ENCODE measurements at regions not wholly inside any gene's neighbourhood (a gene's known extent, or its start where the extent isn't known, plus 50 kb on each side); places are given as distances from the start of the nearest gene placed in this dataset.
A peak's percentile ranks its signal among the peaks of the same experiment; 100 is the strongest.

GRCh38 chr9:94166976-94167346, 82.7 kb downstream of the PTPDC1 start:
- H3K4me3 ChIP-seq (ENCODE audit: low read length), result peak overlapping the region; percentile 84
- DNase-seq (ENCODE audit: low read depth), result no peak
- peak; percentile 40; the same call in 1 of the 2 replicates for TF ChIP-seq CTCF (conservative IDR thresholded peaks at IDR 0.05; ENCODE audit: low read length)

- TF ChIP-seq CTCF (conservative IDR thresholded peaks at IDR 0.05; ENCODE audit: low read length), result no peak
- peak overlapping the region; percentile 84 for H3K4me3 ChIP-seq (ENCODE audit: low read length)
- DNase-seq (ENCODE audit: low read depth), result no peak
Observed at GRCh38 chr9:94167376-94167890, 83.2 kb downstream of the PTPDC1 start.

GRCh38 chr9:94168203-94169000, 84.1 kb downstream of the PTPDC1 start:
- peak; percentile 24 for DNase-seq (ENCODE audit: low read depth)
- peak overlapping the region; percentile 84 for H3K4me3 ChIP-seq (ENCODE audit: low read length)
- TF ChIP-seq CTCF (conservative IDR thresholded peaks at IDR 0.05; ENCODE audit: low read length), result no peak

- no peak for DNase-seq (ENCODE audit: low read depth)
- peak overlapping the region; percentile 10 for H3K4me3 ChIP-seq (ENCODE audit: low read length)
- no peak for TF ChIP-seq CTCF (conservative IDR thresholded peaks at IDR 0.05; ENCODE audit: low read length)
Observed at GRCh38 chr9:94169968-94170367, 85.7 kb downstream of the PTPDC1 start.

- DNase-seq (ENCODE audit: low read depth), result no peak
- TF ChIP-seq CTCF (conservative IDR thresholded peaks at IDR 0.05; ENCODE audit: low read length), result no peak
- H3K4me3 ChIP-seq (ENCODE audit: low read length), result no peak overlapping the region
Observed at GRCh38 chr9:94173632-94174031, 85.5 kb upstream of the ZNF169 start.

- TF ChIP-seq CTCF (conservative IDR thresholded peaks at IDR 0.05; ENCODE audit: low read length), result no peak
- no peak for DNase-seq (ENCODE audit: low read depth)
- no peak overlapping the region for H3K4me3 ChIP-seq (ENCODE audit: low read length)
Observed at GRCh38 chr9:94174164-94174563, 84.9 kb upstream of the ZNF169 start.

- H3K4me3 ChIP-seq (ENCODE audit: low read length), result no peak overlapping the region
- TF ChIP-seq CTCF (conservative IDR thresholded peaks at IDR 0.05; ENCODE audit: low read length), result no peak
- no peak for DNase-seq (ENCODE audit: low read depth)
Observed at GRCh38 chr9:94175669-94176068, 83.4 kb upstream of the ZNF169 start.

All from AG10803 (cell line).